Endothelial cell of umbilical vein (primary cell): ENCODE measurements at regions not wholly inside any gene's neighbourhood (a gene's known extent, or its start where the extent isn't known, plus 50 kb on each side); places are given as distances from the start of the nearest gene placed in this dataset.

Experiments used
- CTCF ChIP-seq, 2 donors: IDR thresholded peaks; 1 replicate in 1 of 2; 2 replicates in 1 of 2; pipeline ENCODE4 v1.5.1; 2011; ENCODE audit warnings: low read length in 2 of 2, mild to moderate bottlenecking in 2 of 2, moderate library complexity in 2 of 2, control low read depth in 1 of 2, inconsistent platforms in 1 of 2, low read depth in 1 of 2; ENCODE audit not compliant: insufficient read depth in 1 of 2; ENCODE audit errors: extremely low read depth in 1 of 2
- EZH2 ChIP-seq: IDR thresholded peaks from 2 replicates; pipeline ENCODE4 v1.6.1; 2012; ENCODE audit warnings: borderline replicate concordance, low read depth, mild to moderate bottlenecking, moderate library complexity, low read length, inconsistent platforms; ENCODE audit not compliant: severe bottlenecking

GRCh38 chr5:153421676-153422075 lies 68.8 kb upstream of the GRIA1 start:
- TF ChIP-seq EZH2 (no peak), CTCF (IDR thresholded peaks at IDR 0.05; ENCODE audit: extremely low read depth in 1 of 2, insufficient read depth in 1 of 2, low read depth in 1 of 2, low read length in 2 of 2) (no peak)
